ENCODE measurements at regions not wholly inside any gene's neighbourhood (a gene's known extent, or its start where the extent isn't known, plus 50 kb on each side); places are given as distances from the start of the nearest gene placed in this dataset.

GRCh38 chr10:61091531-61091930 lies 147.5 kb upstream of the RHOBTB1 start:
- 92% methylated on average over 1 of the region's 1 CpG for WGBS
- H3K27ac ChIP-seq (ENCODE audit: low read depth in 1 of 2, low read length in 2 of 2) = no peak overlapping the region
- no peaks in the 10 kb centered on the region for H3K36me3 ChIP-seq (ENCODE audit: control insufficient read depth in 4 of 4, insufficient read depth in 3 of 4, low read depth in 1 of 4, low read length in 3 of 4)
- no peak overlapping the region for H3K4me3 ChIP-seq (ENCODE audit: low read depth in 1 of 3, low read length in 3 of 3)
- peaks cover 0 to 2% (median 0%) of the 10 kb centered on the region in 4 donors for H3K9me3 ChIP-seq (ENCODE audit: control insufficient read depth in 4 of 4, low read length in 3 of 4)
- H3K27me3 ChIP-seq (ENCODE audit: control insufficient read depth in 4 of 4, insufficient read depth in 4 of 4, low read length in 3 of 4) = no peaks in the 10 kb centered on the region
- no peak for DNase-seq (ENCODE audit: low spot score)
- H3K9ac ChIP-seq (ENCODE audit: low read depth in 1 of 2, low read length in 2 of 2) = no peak overlapping the region
- no peaks in the 10 kb centered on the region for H3K4me1 ChIP-seq (ENCODE audit: control insufficient read depth in 4 of 4, insufficient read depth in 4 of 4, low read length in 3 of 4)
- no peak for TF ChIP-seq RXRA (IDR thresholded peaks at IDR 0.05)
- TF ChIP-seq GABPA (IDR thresholded peaks at IDR 0.05 in 1 of 2, conservative IDR thresholded peaks at IDR 0.05 in 1 of 2) = no peak
- no peak for TF ChIP-seq YY1 (IDR thresholded peaks at IDR 0.05)
- TF ChIP-seq FOXA1 (IDR thresholded peaks at IDR 0.05) = no peak
- no peak for TF ChIP-seq TAF1 (conservative IDR thresholded peaks at IDR 0.05)
- TF ChIP-seq RAD21 (IDR thresholded peaks at IDR 0.05) = no peak
- TF ChIP-seq SP1 (IDR thresholded peaks at IDR 0.05) = no peak
- TF ChIP-seq HNF4G (IDR thresholded peaks at IDR 0.05) = no peak
- TF ChIP-seq ATF3 (IDR thresholded peaks at IDR 0.05) = no peak
- TF ChIP-seq REST (IDR thresholded peaks at IDR 0.05) = no peak
- no peak for TF ChIP-seq EGR1 (IDR thresholded peaks at IDR 0.05; ENCODE audit: low read depth in 2 of 2)
- TF ChIP-seq JUND (IDR thresholded peaks at IDR 0.05) = no peak
- TF ChIP-seq ZBTB33 (IDR thresholded peaks at IDR 0.05) = no peak
- no peak for TF ChIP-seq FOXA2 (IDR thresholded peaks at IDR 0.05)
- TF ChIP-seq HNF4A (conservative IDR thresholded peaks at IDR 0.05) = no peak
- TF ChIP-seq CTCF (IDR thresholded peaks at IDR 0.05; ENCODE audit: low read depth, low read length, missing input control) = no peak

- H3K4me1 ChIP-seq (ENCODE audit: control insufficient read depth in 4 of 4, insufficient read depth in 4 of 4, low read length in 3 of 4) = no peaks in the 10 kb centered on the region
- no peak overlapping the region for H3K27ac ChIP-seq (ENCODE audit: low read depth in 1 of 2, low read length in 2 of 2)
- no peaks in the 10 kb centered on the region for H3K27me3 ChIP-seq (ENCODE audit: control insufficient read depth in 4 of 4, insufficient read depth in 4 of 4, low read length in 3 of 4)
- H3K9me3 ChIP-seq (ENCODE audit: control insufficient read depth in 4 of 4, low read length in 3 of 4) = peaks cover 0 to 1% (median 0%) of the 10 kb centered on the region in 4 donors
- H3K36me3 ChIP-seq (ENCODE audit: control insufficient read depth in 4 of 4, insufficient read depth in 3 of 4, low read depth in 1 of 4, low read length in 3 of 4) = no peaks in the 10 kb centered on the region
- no peak overlapping the region for H3K4me3 ChIP-seq (ENCODE audit: low read depth in 1 of 3, low read length in 3 of 3)
- H3K9ac ChIP-seq (ENCODE audit: low read depth in 1 of 2, low read length in 2 of 2) = no peak overlapping the region
- no peak for DNase-seq (ENCODE audit: low spot score)
- WGBS = 82% methylated on average over 1 of the region's 1 CpG
- TF ChIP-seq HNF4G (IDR thresholded peaks at IDR 0.05) = no peak
- no peak for TF ChIP-seq HNF4A (conservative IDR thresholded peaks at IDR 0.05)
- no peak for TF ChIP-seq ATF3 (IDR thresholded peaks at IDR 0.05)
- no peak for TF ChIP-seq SP1 (IDR thresholded peaks at IDR 0.05)
- TF ChIP-seq RAD21 (IDR thresholded peaks at IDR 0.05) = no peak
- TF ChIP-seq GABPA (IDR thresholded peaks at IDR 0.05 in 1 of 2, conservative IDR thresholded peaks at IDR 0.05 in 1 of 2) = no peak
- no peak for TF ChIP-seq FOXA2 (IDR thresholded peaks at IDR 0.05)
- TF ChIP-seq ZBTB33 (IDR thresholded peaks at IDR 0.05) = no peak
- no peak for TF ChIP-seq CTCF (IDR thresholded peaks at IDR 0.05; ENCODE audit: low read depth, low read length, missing input control)
- no peak for TF ChIP-seq YY1 (IDR thresholded peaks at IDR 0.05)
- TF ChIP-seq TAF1 (conservative IDR thresholded peaks at IDR 0.05) = no peak
- TF ChIP-seq RXRA (IDR thresholded peaks at IDR 0.05) = no peak
- TF ChIP-seq MAX (IDR thresholded peaks at IDR 0.05) = no peak
- TF ChIP-seq NR2F2 (IDR thresholded peaks at IDR 0.05) = no peak
These were observed 145.3 kb upstream of the RHOBTB1 start for GRCh38 chr10:61089251-61089650.

Measured in liver (tissue), 8 donors.